Activated CD8-positive, alpha-beta memory T cell treated with anti-CD3 and anti-CD28 coated beads for 4 hours (primary cell): ENCODE measurements at regions not wholly inside any gene's neighbourhood (a gene's known extent, or its start where the extent isn't known, plus 50 kb on each side); places are given as distances from the start of the nearest gene placed in this dataset.
"Not testable (repeated sequence)": the region's sequence is repeated elsewhere in the genome, so short reads cannot be mapped to it uniquely, and the experiment has no call there.

ENCODE experiments used
- DNase-seq, 2 donors: peaks; one replicate each; pipeline ENCODE4 v3.0.0-alpha.2; 2020; ENCODE audit warnings: low read depth in 2 of 2

DNA sequence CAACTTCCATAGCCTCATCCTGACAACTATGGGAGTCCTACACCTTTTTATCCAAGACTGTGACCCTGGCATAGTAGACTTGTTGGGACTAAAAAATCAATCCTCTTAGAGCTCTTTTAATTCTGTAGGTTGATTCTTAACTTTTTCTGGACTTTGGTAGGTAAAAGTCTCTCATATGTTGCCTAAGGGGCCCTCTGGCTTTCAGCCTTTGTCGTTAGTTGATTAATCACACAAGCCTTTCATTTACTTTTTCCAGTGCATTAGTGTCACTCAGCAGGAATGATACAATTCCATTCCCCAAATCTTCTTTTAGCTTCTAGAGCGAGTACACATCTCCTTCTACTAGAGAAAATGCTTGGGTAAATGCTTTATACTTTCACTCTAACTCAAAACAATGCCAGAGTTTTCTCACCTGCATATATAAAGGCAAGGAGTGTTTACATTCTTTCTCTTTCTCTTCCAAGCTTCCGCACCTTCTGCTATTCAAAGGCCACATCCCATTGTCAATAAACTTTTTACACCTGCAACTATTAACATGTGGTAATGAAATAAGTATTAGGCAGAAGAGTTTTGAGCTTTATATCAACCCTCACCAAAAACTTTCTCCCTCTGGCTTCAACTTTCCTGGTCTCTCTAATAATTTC, 516.6 kb downstream of the FAM181B start:
- DNase-seq, result no peak

DNA sequence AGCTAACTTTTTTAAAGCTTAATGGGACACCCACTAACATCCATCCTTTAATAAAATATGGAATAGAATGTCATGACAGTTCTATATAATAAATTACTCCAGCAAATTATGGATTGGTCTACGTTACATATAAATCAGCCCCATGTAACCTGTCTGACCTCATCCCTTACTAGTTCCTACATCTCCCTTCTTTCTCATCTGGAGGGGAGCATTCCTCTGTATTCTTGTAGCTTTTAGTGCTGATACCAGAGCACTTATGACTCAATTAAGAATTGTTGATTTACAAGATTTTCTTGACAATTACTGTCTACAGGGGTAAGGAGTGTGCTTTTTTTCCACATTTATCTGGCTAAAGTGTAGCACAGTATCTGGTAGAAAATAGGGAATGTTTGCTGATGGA, 523.7 kb downstream of the FAM181B start:
- DNase-seq, result no peak

DNA sequence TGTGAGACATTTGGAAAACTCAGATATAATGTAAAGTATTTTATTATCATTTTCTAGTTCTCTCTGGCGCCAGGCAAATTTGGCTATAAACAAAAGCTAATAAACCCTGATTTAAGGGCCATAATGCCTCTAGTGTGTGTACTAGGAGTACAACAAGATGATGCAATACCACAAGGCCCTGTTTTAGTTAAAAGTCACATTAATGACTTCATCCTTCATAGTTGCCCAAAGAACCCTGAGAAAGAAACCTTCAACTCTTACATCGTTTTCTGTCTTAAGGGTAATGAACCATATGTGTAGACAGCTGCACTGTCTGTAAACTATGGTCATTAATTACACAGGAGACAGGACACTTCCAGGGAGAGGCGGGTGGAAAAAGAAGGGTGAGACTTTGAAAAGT, 538.4 kb downstream of the FAM181B start:
- DNase-seq, result no peak

DNA sequence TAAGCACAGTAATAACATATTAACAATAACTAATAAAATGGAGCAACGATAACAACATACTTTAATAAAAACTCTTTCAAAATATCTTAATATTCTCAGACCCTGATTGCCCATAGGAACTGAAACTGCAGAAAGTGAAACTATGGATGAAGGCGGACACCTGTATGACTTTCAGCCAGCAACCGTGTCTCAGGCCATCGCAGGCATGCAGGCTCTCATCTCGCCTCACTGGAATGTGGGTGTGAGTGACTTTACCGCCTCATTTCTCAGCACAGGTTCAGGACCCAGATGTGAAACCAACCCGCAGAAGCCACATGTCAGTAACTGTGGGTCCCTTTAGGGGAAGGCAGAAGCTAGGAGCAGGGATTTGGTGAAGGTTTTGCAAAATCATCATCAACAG, 539.1 kb downstream of the FAM181B start:
- DNase-seq, result no peak

DNA sequence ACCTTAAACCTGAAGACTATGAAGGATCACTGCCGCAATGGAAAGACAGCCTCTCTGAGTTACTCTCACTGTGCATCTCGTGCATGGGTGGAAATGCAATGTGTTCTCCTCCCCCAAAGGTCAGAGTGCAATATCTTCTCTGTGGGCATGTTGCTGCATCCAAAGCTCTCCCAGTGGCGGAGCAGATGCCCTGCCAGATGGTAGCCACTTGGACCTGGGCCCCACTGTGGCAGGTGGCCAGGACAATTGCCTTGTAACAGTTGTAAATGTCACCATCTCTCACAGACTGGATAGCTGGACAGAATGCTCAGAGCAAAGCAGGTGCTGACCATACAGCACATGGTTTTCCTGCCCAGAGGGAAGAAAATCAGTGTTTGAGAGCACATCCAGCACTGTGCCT, 542.0 kb downstream of the FAM181B start:
- no peak for DNase-seq

DNA sequence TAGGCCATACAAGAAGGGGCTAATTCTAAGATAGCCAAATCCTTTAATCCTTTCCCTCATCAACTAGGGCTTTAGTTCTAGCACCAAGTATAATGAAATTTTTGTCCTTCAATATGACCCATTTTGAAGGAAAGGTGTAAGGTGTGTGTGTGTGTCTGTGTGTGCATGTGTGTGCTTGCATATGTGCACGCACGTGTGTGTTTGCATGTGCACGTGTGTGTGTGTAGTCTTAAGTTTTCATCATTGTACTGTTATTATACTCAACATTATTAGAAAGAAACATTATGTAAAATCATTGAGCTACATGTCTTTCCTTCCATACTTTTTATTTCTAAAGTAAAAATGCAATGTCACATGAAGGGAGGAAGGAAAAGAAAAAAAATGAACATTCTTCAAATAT, 547.7 kb downstream of the FAM181B start:
- no peak for DNase-seq

DNA sequence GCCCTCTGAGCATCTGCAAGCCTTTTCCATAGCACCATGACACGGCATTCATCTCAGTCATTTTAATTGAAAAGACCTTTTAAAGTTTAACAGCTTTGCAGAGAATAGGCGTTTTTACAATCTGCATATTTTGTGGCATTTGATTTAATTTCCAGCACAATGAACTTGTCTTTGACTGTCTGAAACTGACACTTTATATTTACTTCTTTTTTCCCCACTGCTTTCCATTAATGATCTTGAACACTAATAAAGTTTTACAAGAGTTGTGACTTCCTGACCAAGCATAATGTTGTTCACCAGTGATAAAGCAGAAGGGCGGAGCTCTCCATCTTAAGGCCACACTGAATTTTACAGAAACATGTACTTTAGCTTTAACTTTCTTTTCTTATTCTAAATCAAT, 548.7 kb downstream of the FAM181B start:
- no peak for DNase-seq

DNA sequence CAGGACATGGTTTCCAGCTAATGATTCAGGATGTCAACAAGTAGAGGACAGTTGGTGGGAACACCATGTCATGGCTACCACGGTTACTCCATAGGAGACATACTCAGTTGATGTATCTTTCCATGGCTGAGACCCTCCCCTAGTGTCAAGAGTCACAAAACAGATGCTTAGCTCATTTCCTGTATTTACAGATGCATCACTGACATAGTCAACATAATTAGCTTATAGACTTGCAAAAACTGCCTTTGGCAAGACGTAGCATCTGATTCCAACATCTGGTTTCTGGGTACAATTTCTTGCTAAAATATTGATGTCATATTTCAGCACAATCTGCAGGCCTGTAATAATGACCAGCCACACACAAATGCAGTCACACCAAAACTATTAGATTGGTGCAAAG, 550.3 kb downstream of the FAM181B start:
- no peak for DNase-seq

DNA sequence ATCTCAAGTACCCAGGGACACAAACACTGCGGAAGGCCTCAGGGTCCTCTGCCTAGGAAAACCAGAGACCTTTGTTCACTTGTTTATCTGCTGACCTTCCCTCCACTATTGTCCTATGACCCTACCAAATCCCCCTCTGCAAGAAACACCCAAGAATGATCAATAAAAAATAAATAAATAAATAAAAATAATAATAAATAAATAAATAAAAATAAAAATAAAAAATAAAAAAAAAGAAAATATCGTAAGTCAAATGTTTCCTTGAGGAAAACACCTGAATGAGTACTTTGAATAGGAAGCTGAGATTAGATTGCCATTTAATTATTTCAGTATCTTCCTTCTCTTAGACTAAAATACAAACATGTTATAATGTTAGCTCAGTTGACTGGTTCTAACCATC, 551.0 kb downstream of the FAM181B start:
- DNase-seq, result not testable (repeated sequence)

DNA sequence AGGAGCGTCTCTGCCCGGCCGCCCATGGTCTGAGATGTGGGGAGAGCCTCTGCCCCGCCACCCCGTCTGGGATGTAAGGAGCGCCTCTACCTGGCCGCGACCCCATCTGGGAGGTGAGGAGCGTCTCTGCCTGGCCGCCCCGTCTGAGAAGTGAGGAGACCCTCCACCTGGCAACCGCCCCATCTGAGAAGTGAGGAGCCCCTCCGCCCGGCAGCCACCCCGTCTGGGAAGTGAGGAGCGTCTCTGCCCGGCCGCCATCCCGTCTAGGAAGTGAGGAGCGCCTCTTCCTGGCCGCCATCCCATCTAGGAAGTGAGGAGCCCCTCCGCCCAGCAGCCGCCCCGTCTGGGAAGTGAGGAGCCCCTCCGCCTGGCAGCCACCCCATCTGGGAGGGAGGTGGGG, 551.9 kb downstream of the FAM181B start:
- DNase-seq, result not testable (repeated sequence)

DNA sequence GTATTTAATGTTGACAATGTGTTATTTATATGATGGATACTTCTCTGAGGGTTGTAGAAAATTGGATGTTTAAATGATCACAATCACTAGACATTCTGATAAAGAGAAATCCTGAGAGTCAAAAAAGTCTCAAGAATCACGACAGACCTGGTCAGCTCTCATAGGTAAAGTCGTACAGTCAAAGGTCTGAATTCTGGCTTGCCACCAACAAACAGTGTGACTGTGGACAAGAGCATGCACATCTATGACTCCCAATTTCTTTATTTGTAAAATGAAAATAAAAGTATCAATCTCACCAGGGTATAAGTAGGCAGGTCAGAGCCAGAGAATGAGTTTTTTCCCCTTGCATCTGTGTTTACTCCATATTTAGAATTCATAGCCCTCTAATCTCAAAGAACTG, 556.7 kb downstream of the FAM181B start:
- DNase-seq, result no peak

DNA sequence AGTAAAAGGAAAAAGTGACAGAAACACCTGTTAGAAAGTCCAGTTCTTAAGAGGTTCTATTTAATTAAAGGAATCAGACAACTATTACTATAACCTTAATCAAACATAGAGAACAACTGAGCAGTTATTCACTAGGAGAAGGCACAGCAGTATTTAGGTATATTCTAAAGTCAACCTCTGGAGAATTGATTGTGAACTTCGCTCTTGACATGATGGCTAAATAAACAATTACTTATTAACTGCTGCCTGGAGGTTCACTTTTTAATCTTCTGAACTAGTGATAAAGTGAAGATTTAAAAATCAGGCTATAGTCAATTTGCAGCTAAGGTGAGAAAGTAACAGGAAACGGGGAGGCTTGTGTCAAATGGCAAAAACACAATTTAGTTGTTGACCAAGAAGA, 557.3 kb downstream of the FAM181B start:
- no peak for DNase-seq

DNA sequence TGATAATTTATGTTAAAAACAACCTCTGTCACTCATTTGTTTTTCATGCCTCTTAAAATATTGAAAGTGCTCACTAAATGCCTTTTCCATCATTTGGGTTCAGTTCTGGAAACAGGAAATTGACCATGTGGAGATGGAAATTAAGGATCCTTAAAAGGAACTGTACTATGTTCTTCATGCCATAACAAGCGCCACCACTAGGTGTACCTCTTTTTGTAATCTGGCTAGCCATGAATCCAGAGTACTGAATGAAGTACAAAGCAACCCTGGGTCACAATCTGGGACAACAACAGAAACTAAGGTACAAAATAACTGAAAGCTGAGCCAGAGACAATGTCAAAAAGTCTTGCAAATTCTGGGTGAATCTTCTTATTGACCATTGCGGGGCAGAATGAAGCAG, 559.1 kb downstream of the FAM181B start:
- no peak for DNase-seq

DNA sequence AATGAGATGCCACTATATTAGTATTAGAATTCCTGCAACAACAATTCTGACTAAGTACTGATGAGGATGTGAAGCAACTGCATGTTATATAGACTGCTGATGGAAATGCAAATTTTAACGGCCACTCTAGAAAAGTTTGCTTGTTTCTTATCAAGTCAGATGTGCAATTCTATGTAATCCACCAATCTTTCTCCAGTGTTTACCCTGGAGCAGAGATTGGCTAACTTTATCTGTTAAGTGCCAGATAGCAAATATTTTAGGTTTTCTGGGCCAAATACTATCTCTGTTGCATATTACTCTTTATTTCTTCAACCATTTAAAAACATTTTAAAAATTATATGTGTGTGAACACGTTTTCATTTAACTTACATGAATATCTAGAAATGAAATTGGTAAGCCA, 586.9 kb downstream of the FAM181B start:
- DNase-seq, result no peak

DNA sequence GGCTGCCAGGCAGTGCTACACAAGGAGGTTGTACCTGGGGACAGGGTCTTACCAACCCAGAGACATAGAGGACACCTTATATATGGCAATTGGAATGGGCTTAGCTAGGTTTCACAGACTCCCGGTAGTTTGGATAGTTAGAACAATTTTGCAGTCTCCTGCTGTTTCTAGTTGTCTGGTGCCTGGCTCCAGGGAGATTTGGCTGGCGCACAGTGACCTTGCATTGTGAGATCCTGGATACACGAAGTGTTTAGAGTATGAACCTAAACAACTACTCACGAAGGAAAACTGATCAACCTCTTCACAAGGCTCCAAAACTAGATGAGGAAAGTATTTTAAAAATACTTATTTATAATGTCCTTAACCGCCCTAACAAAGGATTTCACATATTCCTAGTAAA, 614.7 kb downstream of the FAM181B start:
- DNase-seq, result no peak

DNA sequence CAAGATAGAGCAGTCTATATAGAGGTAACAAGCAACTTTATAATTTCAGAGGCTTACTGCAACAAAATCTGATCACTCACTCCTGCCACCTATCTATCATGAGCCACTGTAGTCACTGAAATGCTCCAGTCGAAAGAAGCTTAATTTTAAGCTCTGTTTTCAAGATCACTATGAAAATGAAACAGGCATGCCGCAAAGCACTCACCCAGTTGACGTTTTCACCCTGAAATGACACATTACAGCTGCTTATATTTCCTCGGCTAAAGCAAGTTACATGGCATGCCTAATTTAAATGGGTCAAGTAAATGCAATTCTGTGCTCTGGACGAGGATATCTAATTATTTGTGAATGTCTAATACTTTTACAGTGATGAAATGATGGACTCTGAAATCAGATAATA, 616.3 kb downstream of the FAM181B start:
- DNase-seq, result no peak

DNA sequence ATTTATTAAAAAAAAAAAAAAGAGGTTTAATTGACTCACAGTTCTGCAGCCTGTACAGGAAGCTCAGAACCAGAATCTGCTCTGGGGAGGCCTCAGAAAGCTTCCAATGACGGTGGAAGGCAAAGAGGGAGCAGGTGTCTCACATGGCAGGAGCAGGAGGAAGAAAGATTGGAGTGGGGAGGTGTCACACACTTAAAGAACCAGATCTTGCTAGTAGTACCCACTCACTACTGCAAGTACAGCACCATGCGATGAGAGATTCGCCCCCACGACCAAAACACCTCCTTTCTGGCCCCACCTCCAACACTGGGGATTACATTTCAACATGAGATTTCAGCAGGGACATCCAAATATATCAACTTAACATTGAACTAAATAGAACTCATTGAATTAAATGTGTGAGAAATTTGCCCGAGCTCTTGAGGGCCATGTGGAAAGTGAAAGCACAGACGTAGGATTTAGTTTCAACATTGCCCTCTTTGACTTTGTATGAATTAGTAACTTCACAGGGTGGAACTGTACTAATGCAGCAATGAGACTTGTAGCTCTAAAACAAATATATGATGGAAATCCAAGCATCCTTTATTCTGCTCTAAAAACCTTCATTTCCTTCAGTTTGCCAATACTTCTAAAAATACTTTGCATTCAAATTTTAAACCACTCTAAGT, 628.2 kb downstream of the FAM181B start:
- no peak for DNase-seq

DNA sequence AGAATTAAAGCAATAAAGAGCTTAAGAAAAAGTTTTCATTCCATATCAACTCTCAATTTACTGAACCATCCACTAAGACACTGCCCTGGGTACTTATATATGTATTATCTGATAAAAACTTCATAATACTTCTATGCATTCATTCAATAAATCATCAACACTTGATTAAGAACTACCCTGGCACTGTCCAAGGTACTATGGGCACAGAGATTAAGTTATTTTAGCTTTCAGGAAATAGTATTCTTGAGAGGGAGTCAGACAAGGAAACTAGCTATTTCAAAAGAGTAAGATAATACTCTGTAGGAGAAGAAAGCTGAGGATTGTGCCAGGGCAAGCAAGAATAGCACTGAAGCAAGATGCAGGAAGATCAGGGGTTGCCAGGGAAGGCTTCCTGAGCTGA, 640.8 kb downstream of the FAM181B start:
- DNase-seq, result no peak

DNA sequence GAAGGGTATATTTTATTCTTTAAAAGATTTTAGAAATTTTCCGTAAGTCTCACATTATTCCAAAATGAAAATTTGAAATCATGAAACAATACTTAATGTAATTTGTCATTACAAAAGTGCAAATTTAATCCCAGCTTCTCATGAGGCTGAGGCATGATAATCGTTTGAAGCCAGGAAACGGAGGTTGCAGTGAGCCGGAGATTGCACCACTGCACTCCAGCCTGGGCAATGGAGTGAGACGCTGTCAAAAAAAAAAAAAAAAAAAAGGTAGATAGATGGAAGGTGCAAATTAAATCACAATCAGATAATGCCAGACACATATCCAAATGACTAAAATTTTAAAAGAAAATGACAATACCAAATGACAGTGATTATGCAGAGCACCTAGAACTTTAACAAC, 644.2 kb downstream of the FAM181B start:
- no peak for DNase-seq

DNA sequence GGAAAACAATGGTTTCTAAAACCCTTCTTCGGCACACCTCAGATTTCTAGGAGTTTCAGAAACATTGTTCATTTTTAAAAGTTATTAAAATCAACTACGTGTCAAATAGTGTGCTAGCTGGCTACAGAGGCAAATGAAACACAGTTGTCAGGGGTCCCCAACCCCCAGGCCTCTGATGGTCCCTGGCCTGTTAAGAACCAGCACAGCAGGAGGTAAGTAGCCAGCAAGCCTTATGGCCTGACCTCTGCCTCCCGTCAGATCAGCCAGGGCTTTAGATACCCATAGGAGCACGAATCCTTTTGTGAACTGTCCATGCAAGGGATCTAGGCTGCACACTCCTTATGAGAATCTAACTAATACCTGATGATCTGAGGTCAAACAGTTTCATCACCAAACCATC, 648.2 kb downstream of the FAM181B start:
- no peak for DNase-seq

DNA sequence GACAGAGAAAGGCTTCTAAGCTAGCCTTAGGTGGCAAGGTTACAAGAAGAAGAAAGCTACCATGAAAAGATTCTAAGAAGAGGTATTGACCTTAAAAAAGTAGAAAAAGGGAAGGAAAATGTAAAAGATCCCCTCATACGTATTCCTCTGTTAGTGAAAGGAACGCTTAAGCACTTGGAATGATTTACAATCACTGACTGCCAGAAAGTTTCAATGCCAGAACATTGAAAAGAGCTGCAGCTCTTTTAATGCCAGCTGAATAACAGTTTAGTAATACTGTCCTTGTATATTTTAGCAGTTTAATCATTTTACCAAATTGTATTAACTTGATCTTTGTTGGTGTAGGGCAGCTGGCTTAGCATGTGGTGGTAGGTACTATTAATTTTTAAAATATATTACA, 650.7 kb downstream of the FAM181B start:
- no peak for DNase-seq

DNA sequence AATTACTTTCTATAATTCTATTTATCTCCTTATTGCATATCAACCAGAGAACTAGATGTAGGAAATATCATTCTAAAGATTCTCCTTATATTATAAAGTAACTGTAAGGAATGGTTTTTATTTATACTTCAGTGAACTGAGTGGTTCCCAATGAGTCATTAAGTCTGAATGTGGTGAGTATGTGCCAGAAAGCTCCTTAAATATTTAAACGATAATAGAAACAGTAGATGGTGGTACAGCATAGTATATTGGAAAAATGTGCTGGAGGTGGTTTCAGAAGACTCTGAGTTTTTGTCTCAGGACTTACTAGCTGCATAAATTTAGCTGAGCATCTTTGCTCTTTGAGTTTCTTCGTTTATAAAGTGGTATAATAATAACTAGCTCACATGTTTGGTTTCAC, 653.5 kb downstream of the FAM181B start:
- DNase-seq, result no peak

DNA sequence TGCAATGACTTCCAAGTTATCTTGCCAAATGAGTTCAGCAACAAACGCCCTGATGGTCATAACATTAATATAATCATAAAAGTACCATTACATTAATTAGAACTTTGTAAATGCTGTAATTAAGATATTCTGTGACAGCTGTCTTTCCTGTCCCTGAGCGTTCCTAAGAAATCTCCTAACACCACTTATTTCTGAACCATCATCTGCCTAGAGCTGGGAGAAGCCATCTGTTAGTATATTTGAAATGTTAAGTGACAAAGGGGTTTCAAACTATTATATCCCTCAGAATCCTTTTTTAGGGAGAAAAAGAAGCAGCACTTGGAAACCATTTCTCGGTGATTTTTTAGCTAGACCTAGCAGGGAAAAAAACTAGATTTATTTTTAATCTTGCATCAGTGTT, 657.5 kb downstream of the FAM181B start:
- no peak for DNase-seq

DNA sequence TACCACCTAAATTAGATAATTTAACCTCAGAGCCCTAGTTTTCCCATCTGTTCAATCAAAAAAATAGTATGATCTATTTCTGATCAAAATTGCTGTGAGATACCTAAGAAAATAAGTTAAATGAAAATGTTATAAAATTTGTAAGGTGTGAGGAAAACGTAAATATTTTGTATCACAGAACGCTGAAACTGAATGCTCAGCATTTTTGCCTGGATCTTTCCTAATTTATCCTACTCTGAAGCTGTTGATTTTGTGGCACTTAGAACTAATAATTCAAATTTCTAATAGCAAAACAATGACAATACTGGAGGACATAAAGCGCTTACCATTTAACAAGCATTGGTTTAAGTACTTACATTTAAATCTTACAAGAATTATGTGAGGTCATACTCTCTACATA, 674.2 kb downstream of the FAM181B start:
- no peak for DNase-seq
